DOHH2 (cell line): ENCODE measurements at regions not wholly inside any gene's neighbourhood (a gene's known extent, or its start where the extent isn't known, plus 50 kb on each side); places are given as distances from the start of the nearest gene placed in this dataset.

Experiments used
- EZH2phosphoT487 ChIP-seq: fragments of 200-600 bp; sonication (generic); IDR thresholded peaks from 2 replicates; pipeline ENCODE4 v1.6.1; 2017; ENCODE audit warnings: borderline replicate concordance, mild to moderate bottlenecking, antibody characterized with exemption, low read length, moderate library complexity, mixed read lengths
- TF ChIP-seq, protein P1 (sequence below): fragments of 200-600 bp; sonication (generic); IDR thresholded peaks from one replicate; pipeline ENCODE4 v1.5.1; 2014; ENCODE audit warnings: antibody characterized with exemption, mild to moderate bottlenecking, low read depth, low read length; ENCODE audit not compliant: poor library complexity, severe bottlenecking

GRCh38 chr11:109205312-109205711 lies 216.7 kb upstream of the C11orf87 start:
- TF ChIP-seq, protein P1, sequence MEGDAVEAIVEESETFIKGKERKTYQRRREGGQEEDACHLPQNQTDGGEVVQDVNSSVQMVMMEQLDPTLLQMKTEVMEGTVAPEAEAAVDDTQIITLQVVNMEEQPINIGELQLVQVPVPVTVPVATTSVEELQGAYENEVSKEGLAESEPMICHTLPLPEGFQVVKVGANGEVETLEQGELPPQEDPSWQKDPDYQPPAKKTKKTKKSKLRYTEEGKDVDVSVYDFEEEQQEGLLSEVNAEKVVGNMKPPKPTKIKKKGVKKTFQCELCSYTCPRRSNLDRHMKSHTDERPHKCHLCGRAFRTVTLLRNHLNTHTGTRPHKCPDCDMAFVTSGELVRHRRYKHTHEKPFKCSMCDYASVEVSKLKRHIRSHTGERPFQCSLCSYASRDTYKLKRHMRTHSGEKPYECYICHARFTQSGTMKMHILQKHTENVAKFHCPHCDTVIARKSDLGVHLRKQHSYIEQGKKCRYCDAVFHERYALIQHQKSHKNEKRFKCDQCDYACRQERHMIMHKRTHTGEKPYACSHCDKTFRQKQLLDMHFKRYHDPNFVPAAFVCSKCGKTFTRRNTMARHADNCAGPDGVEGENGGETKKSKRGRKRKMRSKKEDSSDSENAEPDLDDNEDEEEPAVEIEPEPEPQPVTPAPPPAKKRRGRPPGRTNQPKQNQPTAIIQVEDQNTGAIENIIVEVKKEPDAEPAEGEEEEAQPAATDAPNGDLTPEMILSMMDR, result no peak
- TF ChIP-seq EZH2phosphoT487, result no peak
